ENCODE measurements at regions not wholly inside any gene's neighbourhood (a gene's known extent, or its start where the extent isn't known, plus 50 kb on each side); places are given as distances from the start of the nearest gene placed in this dataset.

GRCh38 chr2:57550912-57551311 is 495.7 kb upstream of the VRK2 start:
- Histone ChIP-seq H3K4me1 (ENCODE audit: insufficient read depth) (no peaks in the 10 kb centered on the region), H3K4me3 (no peak overlapping the region), H3K27me3 (no peaks in the 10 kb centered on the region), H3K36me3 (no peaks in the 10 kb centered on the region), H3K27ac (no peak overlapping the region), H3K9me3 (no peaks in the 10 kb centered on the region)
- intact Hi-C loops (cut with DNase I): no loop called here
- WGBS, 3 donors: 29 to 88% (median 31%) methylated on average over 2 of the region's 2 CpGs
- no peak for DNase-seq
- no peak for TF ChIP-seq CTCF (IDR thresholded peaks at IDR 0.05)

GRCh38 chr2:57552885-57553284 is 493.7 kb upstream of the VRK2 start:
- Histone ChIP-seq H3K4me3 (no peak overlapping the region), H3K27me3 (no peaks in the 10 kb centered on the region), H3K27ac (no peak overlapping the region), H3K9me3 (no peaks in the 10 kb centered on the region), H3K4me1 (ENCODE audit: insufficient read depth) (no peaks in the 10 kb centered on the region), H3K36me3 (no peaks in the 10 kb centered on the region)
- DNase-seq: no peak
- 85 to 89% (median 86%) methylated on average over 3 of the region's 3 CpGs for WGBS, 3 donors
- no peak for TF ChIP-seq EP300 (IDR thresholded peaks at IDR 0.05)
- no peak for TF ChIP-seq POLR2A (IDR thresholded peaks at IDR 0.05)
- TF ChIP-seq CTCF (IDR thresholded peaks at IDR 0.05): no peak
- intact Hi-C loops (cut with DNase I): no loop called here

GRCh38 chr2:57554348-57554747 is 492.3 kb upstream of the VRK2 start:
- Histone ChIP-seq H3K27ac (no peak overlapping the region), H3K4me3 (no peak overlapping the region), H3K36me3 (no peaks in the 10 kb centered on the region), H3K27me3 (no peaks in the 10 kb centered on the region), H3K4me1 (ENCODE audit: insufficient read depth) (no peaks in the 10 kb centered on the region), H3K9me3 (no peaks in the 10 kb centered on the region)
- no peak for TF ChIP-seq CTCF (IDR thresholded peaks at IDR 0.05)
- TF ChIP-seq EP300 (IDR thresholded peaks at IDR 0.05): no peak
- TF ChIP-seq POLR2A (IDR thresholded peaks at IDR 0.05): no peak
- intact Hi-C loops (cut with DNase I): no loop called here
- DNase-seq: no peak

GRCh38 chr2:57558312-57558711 is 488.3 kb upstream of the VRK2 start:
- Histone ChIP-seq H3K4me3 (no peak overlapping the region), H3K27me3 (no peaks in the 10 kb centered on the region), H3K4me1 (ENCODE audit: insufficient read depth) (no peaks in the 10 kb centered on the region), H3K27ac (no peak overlapping the region), H3K36me3 (no peaks in the 10 kb centered on the region), H3K9me3 (no peaks in the 10 kb centered on the region)
- 86 to 93% (median 90%) methylated on average over 5 of the region's 5 CpGs for WGBS, 3 donors
- TF ChIP-seq POLR2A (IDR thresholded peaks at IDR 0.05) (no peak), CTCF (IDR thresholded peaks at IDR 0.05) (no peak), EP300 (IDR thresholded peaks at IDR 0.05) (no peak)
- intact Hi-C loops (cut with DNase I): no loop called here
- DNase-seq: no peak

- H3K4me3 ChIP-seq: no peak overlapping the region
- no peaks in the 10 kb centered on the region for H3K36me3 ChIP-seq
- intact Hi-C loops (cut with DNase I): no loop called here
- no peaks in the 10 kb centered on the region for H3K4me1 ChIP-seq (ENCODE audit: insufficient read depth)
- DNase-seq: no peak
- no peak overlapping the region for H3K27ac ChIP-seq
- H3K27me3 ChIP-seq: no peaks in the 10 kb centered on the region
- no peaks in the 10 kb centered on the region for H3K9me3 ChIP-seq
- TF ChIP-seq EP300 (IDR thresholded peaks at IDR 0.05) (no peak), POLR2A (IDR thresholded peaks at IDR 0.05) (no peak), CTCF (IDR thresholded peaks at IDR 0.05) (no peak)
- 14 to 37% (median 34%) methylated on average over 1 of the region's 1 CpG for WGBS, 3 donors
Measured at GRCh38 chr2:57562495-57562894, 484.1 kb upstream of the VRK2 start.

Measured in ovary (tissue), 7 donors.